ENCODE measurements at regions not wholly inside any gene's neighbourhood (a gene's known extent, or its start where the extent isn't known, plus 50 kb on each side); places are given as distances from the start of the nearest gene placed in this dataset.

DNA sequence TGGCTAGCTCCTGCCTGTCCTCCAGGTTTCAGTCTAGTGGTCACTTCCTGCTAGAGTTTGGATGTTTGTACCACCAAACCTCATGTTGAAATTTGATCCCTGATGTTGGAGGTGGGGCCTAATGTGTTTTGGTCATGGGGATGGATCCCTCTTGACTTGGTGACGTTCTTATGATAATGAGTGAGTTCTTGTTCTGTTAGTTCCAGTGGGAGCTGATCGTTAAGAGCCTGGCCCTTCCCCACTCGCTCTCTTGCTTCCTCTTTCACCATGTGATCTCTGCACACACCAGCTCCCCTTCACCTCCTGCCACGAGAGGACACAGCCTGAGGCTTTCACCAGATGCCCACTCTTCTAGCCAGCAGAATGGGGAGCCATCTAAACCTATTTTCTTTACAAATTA is 86.8 kb upstream of the SCEL start:
- TF ChIP-seq CTCF (conservative IDR thresholded peaks at IDR 0.05; ENCODE audit: low read length) (no peak), EZH2phosphoT487 (IDR thresholded peaks at IDR 0.05; ENCODE audit: borderline replicate concordance, low read depth, low read length) (no peak)
